ENCODE measurements at regions not wholly inside any gene's neighbourhood (a gene's known extent, or its start where the extent isn't known, plus 50 kb on each side); places are given as distances from the start of the nearest gene placed in this dataset.

DNA sequence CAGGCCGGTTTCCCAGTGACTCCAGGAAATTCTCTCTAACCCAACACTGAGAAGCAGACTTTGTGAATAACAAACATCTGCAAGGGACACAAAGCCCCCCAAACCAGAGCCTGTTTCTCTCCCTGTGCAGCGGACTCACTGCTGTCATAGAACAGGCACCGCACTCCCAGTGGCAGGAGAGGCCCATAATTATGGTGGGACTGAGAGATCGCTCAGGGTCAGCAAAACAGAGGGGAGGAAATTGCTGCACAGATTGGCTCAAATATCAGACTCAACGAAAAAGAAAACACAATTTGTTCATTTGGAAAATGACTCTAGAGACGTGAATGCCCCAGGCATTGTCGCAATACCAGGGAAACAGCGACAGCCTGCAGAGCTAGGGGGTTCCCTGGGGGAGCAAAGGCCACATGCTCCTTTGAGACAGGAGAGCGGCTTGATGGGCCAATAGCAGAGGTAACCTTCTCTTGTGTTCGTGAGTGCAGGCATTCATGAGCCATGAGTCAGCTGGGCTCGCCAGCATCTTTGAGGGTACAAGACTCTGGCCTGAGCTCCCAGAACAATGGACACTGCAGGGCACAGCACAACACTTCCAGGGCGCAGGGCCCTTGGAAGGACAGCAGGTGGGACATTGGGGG lies 143.3 kb upstream of the KLHL29 start:
- TF ChIP-seq, protein P1, sequence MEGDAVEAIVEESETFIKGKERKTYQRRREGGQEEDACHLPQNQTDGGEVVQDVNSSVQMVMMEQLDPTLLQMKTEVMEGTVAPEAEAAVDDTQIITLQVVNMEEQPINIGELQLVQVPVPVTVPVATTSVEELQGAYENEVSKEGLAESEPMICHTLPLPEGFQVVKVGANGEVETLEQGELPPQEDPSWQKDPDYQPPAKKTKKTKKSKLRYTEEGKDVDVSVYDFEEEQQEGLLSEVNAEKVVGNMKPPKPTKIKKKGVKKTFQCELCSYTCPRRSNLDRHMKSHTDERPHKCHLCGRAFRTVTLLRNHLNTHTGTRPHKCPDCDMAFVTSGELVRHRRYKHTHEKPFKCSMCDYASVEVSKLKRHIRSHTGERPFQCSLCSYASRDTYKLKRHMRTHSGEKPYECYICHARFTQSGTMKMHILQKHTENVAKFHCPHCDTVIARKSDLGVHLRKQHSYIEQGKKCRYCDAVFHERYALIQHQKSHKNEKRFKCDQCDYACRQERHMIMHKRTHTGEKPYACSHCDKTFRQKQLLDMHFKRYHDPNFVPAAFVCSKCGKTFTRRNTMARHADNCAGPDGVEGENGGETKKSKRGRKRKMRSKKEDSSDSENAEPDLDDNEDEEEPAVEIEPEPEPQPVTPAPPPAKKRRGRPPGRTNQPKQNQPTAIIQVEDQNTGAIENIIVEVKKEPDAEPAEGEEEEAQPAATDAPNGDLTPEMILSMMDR (IDR thresholded peaks at IDR 0.05), result no peak
- no peak for TF ChIP-seq POLR2AphosphoS5 (IDR thresholded peaks at IDR 0.05)
- TF ChIP-seq POLR2A (IDR thresholded peaks at IDR 0.05), result no peak
